HG03139 (cell line): ENCODE measurements at regions not wholly inside any gene's neighbourhood (a gene's known extent, or its start where the extent isn't known, plus 50 kb on each side); places are given as distances from the start of the nearest gene placed in this dataset.

Experiments
- ATAC-seq: cut with Tn5 transposase; IDR thresholded peaks from one replicate; pipeline ENCODE4 v1.9.1; 2021; ENCODE audit not compliant: unreplicated experiment

DNA sequence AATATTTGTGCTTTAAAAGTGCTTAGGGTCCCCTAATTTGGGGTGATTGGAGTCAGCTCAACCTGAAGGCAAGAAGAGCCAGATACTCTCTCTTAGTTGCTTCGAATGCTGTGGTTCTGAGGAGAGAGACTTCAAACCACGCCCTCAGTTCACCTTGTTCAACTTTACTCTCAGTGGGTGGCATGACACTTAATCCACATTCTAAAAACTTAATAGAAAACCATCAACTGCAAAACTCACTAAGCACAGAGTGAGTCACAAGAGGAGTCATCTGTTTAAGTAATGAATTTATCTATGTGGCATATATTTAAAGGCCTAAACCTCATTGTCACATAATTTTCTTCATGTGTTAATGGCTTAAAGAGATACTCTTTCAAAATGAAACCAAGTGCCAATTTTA, 99.5 kb upstream of the SLC4A4 start:
- no peak for ATAC-seq

DNA sequence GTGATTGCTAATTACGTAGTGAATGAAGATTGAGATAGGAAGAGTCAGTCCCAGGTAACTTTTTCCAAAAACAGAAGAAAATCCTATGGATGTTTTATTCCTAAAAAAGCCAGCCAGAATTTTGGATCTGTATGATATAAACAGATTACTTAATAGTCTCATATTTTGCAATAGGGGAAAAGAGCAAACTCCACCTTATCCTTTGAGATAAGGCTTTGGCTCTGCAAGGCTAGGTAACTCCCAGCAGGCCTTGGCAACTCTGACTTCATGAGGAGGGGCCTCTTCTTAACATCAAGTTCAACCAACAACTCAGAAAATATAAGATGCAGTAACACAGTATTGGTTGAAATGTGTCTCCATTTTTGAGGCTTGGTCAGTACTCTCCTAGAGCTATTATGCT, 98.7 kb upstream of the SLC4A4 start:
- ATAC-seq = no peak

DNA sequence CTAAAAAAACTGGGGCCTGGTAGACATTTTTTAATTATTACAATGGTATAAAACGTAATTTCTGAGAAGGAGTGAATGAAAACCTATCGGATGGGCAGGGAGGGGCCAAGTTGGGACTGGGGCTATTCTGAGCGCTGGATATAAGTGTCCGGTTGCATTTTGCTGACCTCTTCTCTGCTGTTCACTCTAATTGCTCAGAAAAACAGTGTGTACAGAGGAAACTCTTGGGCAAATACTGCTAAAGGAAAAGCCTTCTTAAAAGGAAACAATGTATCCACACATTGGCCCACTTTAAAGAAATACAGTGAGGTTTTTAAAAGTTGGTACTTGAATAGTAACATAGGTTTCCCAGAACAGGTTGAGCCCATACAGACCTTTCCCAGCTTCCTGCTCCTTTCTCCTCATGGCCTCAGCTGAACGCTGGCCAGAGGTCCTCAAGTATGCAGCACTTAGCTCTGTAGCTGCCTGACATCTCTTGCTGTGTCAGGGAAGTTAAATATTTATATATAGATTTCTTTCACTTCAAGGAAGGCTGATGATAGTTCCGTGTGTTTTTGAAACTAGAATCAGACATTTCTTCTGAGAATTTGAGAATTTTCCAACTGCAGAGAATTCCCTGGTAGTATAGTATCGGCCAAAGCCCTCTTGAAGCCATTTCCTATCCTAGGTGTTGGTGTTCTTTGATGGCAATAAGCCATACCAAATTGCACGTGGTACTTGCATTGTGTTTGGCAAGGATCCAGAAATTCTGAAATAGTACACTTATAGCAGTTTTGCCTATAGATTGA, 97.1 kb upstream of the SLC4A4 start:
- ATAC-seq = no peak

DNA sequence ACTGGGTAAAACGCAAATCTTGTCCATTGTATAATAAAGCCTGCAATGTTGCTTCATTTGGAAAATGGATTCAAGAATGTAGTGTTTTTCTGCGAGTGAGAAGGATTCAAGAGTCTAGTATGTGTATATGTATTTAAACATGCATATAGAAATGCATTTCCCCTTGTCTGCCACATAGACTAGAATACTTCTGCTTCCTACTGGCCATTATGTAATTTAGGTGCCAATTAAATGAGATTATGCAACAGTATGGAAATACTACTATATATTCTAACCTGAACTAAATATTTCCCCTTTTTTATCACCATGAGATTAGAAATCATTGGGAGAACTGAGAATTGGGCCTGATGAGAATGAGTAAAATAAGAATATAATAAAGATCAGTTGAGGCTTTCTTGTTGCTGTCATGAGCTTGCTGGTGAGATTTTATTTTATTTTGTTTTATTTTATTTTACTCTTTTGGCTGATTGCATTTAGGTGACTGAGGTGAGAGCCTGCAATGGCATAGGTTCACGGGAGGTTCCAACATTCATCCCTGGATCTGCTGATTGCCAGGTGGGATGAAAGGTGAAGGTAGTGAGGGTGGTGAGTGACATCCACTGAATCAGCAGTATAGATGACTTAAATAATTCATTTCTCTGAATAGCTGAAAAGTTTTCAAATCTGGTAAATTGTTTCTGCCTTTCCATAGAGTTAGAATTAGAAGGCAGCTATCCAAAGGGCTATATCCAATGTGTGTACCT, 95.6 kb upstream of the SLC4A4 start:
- no peak for ATAC-seq

DNA sequence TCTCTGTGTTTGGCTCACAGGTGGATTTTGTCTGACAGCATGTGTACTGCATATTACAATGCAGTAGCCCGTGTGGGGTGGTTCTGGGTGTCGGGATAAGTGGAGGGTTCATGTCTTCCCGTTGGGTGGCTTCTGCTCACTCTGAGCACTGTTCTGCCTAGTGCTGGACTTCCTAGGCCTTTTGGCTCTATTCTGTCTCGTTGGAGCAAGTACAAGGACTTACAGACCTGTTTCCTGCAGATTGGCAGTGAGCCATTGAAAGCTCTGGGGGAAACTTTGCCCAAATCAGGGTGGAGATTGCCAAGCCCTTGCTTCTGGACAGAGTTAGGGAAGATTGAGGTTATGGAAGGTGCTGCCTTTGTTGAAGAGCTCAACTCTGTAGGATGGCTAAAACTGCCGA, 91.1 kb upstream of the SLC4A4 start:
- ATAC-seq = no peak

DNA sequence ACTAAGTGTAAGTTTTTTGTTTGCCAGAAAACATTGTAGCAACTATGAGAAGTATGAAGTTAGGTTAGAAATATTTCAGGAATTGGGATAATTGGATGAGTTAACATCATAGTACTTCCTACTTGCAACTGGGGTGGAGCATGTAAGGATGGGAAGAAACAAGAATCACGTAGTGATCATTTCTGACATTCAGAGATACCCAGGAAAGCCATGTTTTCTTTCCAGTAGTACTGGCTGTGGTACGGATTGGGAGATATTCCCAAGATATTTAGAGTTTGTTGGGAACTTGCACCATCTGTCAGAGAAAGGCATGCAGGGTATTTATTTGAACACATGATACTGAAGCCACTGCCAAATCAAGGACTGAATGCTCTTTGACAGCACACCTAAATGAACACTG, 87.6 kb upstream of the SLC4A4 start:
- ATAC-seq = no peak

DNA sequence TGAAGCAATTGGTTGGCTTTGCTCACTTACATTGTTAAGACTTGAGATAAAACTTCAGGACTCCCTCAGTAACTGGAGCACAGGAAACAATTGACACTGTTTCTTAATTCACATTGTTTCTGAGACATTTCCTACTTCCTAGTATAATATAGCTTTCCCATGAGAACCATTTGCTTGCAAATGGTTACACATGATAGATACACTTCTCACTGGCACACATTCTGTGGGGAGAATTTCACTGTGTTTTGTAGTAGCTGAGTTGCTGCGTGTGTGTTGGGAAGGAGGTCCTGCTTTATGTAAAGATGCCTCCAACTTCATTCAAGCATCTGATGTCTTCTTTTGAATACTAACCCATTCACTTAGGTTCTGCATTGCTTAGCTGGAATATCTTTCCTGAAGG, 85.3 kb upstream of the SLC4A4 start:
- no peak for ATAC-seq

DNA sequence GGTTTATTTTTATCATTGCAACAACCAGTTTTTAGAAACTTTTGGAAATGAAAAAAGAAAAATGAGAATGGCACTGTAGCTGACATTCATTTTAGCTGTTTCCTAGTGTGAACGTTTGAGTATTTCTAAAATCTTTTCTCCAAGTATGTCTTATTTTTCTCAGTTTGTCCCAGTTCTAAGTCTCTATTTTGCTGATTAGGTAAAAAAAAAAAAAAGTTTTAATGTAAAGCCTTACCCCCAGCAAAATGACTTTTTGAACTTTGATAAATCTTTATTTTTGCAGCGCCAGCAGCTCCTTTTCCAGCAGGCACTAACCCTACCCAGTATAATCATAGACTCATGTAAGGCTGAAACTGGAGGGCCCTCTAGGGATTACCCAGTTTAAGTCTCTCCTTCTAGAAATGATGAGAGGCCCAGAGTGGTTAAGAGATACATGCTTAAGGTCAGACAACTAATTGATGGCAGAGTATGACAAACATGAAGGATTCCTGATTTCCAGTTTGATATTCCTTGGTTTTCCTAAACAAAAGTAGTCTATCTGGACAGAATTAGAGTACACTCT, 84.3 kb upstream of the SLC4A4 start:
- ATAC-seq = no peak

DNA sequence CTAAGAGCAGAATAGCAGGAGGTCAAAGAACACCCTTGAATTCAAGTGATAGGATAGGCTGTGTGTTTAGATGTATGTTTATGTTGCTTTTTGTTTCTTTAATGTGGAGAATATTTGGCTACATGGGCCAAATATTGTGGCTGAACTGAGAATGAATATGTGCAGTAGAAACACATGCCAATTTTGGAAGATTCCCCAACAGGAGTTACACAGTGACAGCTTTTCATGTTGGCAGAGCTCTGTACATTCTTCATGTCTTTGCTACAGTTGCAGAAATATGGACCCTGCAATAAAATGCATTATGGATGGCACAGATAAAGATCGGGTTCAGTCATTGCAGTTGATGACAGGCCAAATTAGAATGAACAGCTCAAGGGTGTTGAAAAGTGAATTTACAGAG, 82.8 kb upstream of the SLC4A4 start:
- no peak for ATAC-seq

DNA sequence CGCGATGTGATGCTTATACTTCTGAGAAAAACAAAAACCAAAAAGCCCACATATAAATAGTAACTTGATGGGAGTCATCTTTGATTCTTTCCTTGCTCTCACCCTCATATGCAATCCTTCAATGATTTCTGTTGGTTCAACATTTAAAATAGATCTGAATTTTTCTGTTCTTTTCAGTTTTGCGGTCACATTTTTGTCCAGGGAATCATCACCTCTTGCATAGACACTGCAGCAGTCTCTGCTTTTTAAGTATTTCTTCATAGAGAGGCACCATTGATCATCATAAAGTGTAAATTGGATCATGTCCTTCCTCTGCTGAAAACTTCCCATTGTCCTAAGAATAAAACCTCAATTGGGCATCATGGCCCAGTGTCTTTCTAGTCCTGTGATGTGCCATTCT, 81.1 kb upstream of the SLC4A4 start:
- ATAC-seq = no peak

DNA sequence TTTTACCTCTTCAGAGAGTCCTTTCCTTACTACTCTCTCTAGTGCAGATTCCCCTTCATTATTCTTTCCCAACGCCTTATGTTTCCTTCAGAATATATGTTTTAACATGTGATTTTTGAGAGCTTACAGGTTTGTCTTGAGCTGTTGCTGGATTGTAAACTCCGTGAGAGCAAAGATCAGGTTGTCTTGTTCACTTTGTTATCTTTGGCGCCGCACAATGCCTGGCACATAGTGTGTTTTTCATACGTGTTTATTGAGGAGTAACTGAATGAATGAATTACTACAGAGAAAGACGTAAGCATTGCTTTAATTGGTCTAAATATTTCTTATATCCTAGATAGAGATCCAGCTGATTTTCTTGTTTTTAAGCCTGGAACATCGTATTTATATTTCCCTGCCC, 80.5 kb upstream of the SLC4A4 start:
- ATAC-seq = no peak

DNA sequence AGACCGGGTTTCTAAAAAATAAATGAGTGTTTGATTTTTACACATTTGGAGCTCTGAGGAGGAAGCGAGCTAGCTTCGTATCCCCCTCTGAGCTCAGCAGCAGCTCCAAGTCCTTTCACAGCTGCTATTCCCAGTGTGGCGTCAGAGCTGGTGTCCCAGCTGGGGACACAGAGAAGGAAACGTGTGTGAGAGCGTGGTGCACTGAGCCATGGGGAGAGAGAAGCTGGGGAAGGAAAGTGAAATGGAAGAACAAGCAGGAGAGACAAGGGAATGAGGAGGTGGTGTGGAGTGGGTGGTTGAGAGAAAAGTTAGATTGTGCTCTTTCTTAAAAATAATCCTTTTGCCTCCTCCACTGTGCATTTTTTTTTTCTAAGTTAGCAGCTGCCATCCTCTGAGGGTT, 79.5 kb upstream of the SLC4A4 start:
- no peak for ATAC-seq

DNA sequence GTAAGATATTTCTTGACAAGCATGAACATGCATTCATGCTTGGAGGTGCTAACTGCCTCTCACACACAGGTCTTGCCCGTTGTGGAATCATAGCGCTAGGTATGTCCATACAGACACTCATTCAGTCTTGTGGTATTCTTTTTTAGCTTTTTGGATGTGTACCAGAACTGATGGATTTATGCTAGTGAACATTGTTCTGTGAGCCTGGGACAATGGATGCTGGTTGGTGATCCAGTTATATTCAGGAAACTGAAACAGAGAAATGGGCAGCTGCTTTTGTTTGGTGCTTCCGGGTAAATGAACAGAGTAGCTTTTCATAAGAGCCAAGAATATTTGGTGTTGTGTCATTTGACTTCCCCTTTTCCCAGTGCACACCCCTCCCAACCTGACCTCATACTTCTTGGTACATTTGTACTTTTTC, 78.9 kb upstream of the SLC4A4 start:
- ATAC-seq = no peak

DNA sequence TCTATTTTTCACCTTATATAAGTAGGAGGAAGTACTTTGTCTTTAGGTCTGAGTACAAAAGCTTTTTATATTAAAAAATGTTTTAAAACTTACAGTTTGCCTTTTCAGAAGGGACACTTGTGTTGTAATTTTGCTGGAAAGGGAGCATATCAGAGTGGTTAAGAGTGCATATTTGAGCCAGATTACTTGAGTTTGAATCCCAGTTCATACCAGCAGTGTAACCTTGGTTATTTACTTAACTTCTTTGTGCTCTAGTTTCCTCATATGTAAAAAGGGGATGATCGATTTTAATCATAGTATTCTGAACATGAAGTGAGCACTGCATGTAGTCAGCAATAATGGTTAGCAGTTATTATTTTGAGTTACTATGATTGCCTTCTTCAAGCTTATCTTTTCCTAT, 78.3 kb upstream of the SLC4A4 start:
- no peak for ATAC-seq

DNA sequence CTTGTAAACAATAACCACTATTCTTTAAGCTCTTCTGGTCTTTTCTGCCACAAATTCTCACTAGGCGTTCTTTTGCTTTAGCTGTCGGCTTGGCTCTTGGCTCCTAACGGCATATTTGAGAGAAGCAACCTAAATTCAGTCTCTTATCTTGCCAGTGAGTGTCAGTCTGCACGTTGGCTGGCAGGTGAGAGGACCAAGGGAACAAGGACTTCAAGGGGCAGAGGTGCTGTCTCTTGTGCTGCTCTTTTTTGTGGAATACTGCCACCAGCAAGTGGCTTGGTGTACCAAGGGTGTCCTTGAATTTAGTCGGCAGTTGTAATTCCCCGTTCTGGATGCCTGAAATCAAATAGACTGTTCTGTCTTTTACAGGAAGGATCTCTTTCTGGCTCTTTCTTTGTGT, 77.8 kb upstream of the SLC4A4 start:
- no peak for ATAC-seq

DNA sequence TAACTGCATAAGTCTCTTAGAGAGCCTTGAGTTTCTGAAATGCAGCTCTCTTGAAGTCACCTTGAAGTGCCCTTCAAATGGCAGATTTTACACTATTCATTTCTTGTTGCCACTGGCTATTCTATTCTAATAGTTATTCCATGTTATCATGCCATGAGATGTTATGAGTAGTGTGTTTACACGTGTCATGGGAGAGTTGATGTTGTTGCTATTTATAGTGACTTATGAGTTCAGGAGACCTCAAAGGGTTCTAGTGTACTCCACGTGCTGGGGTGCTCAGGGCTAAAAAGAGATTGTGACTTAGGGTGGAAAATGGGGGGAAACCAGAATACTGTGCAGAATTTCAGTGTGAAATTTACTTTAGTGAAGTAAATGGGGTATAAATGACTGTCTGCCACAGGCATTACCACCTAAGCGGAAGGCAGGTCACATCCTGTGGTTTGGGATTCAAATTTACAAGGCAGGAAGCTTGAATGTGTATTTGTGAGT, 77.1 kb upstream of the SLC4A4 start:
- ATAC-seq = no peak

DNA sequence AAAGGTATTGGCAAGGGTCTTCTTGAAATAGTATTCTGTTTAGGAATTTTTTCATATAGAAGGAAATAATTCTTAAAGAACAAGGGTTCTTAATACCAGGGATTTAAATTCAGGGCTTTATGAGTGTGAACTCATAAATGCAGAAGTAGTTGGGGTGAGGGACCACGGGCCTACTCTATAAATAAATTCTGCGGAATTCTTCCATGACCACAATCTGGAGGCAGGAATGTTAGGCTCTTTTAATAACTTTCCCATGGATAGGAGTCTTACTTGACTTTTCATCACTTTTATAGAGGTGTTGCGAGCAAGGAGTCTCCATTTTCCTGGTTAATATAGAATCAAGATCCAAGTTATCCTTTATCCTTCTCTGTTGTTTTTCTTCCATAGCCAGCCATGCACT, 76.7 kb upstream of the SLC4A4 start:
- no peak for ATAC-seq

DNA sequence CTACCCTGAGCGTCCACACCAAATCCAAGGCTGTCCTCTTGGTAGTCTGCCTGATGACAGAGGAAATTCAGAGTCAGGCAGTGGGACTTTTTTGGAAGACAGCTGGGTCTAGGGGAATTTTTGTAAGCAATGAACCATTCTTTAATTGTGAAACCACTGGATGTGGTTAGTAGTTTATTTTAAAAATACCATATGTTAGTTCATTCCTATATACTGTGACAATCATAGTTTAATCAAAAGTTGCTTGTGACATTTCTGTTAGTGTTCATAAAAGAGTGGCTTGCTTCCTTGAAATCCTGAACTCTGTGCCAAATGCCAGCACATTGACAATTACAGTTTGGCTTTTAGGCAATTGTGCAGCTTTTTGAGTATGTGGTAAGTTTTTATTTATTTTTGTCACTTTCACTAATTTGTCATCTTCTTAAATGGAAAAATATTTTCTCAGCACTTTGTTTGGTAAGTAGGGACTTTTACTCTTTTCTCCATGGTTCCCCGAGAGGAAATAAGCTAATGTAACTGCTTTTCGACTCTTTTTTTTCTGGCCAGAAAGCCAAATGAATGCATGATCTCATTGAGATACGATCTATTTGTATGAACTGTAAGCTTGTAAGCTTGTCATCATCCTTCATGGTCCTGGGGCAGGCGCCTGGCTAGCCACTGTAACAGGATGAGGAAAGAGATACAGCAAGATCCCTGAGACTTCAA, 72.6 kb upstream of the SLC4A4 start:
- no peak for ATAC-seq

DNA sequence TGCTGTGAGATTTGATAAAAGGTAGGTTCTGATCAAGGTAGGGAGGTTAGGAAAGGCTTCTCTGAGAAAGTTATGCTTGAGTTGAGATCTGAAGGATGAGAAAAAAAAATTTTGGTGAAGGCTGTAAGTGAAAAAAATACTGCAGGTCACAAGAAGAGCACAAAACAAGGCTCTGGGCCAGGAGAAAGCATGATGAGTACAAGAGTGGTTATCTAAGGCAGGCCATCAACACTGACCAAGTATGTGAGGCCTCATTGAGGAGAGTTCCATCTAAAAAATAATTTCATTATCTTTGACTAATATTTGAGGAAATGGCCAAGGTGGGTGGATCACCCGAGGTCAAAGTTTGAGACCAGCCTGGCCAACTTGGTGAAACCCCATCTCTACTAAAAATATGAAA, 71.6 kb upstream of the SLC4A4 start:
- ATAC-seq = no peak

DNA sequence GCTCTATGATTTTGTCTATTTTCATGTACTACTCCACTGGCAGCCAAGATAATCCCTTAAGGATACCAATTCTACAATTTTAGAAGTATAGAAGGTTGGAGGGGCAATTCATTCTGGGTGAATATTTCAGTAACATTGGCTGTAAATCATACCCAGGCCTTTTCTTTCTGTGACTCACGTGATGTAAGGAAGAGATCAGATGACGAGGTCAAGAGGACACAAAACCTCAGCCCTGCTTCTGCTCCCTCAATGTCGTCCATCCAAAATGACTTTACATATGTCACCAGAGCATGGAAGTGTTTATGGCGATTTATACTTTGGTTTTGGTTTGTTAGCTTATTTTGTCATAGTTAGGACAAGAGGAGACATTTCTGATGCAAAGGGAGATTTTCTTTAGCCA, 70.7 kb upstream of the SLC4A4 start:
- no peak for ATAC-seq

DNA sequence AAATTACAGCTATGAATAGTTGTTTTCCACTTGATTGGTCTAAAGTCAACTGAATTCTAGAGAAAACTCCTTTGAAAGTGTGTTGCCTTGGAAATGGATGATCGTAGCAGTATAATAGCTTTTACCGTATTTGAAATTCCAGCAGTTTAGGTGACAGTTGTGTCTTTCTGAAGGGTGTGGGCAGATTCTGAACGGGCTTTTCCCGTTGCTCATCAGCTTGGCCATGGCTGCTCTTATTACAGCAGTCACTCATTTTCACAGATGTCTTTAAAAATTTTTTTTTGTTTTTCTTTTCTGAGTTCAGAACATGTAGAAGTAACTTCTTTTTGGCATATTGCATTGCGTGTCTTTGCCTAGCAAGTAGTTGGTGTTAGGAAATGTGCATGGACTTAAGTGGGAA, 69.6 kb upstream of the SLC4A4 start:
- no peak for ATAC-seq

DNA sequence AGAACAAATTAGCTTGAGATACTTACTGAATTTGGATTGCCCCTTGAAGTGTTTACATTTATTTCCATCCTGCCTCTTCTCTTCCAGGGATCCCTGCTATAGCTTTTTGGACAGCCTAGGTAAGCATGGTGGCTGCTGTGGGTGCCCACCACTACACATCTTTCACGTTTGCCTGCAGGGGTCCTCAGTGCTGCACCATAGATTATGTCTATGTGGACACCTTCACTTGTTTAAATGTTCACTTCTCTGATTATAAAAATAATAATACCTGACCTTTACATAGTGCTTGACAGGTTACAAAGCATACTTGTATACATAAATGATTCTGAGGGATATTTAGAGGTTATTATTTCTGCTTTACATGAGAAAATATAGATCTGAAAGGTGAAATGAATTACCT, 67.9 kb upstream of the SLC4A4 start:
- peak; percentile 48 for ATAC-seq
